Suprapubic skin (tissue), 4 donors: ENCODE measurements at regions not wholly inside any gene's neighbourhood (a gene's known extent, or its start where the extent isn't known, plus 50 kb on each side); places are given as distances from the start of the nearest gene placed in this dataset.
"Not testable (repeated sequence)": the region's sequence is repeated elsewhere in the genome, so short reads cannot be mapped to it uniquely, and the experiment has no call there.

Experiments used
- POLR2A ChIP-seq, 2 donors: fragments of 450-650 bp; IDR thresholded peaks; one replicate each; pipeline ENCODE4 v1.6.1; 2017; ENCODE audit warnings: antibody characterized with exemption in 2 of 2, mild to moderate bottlenecking in 2 of 2, moderate library complexity in 2 of 2
- POLR2AphosphoS5 ChIP-seq, 3 donors: sonication (generic); formaldehyde crosslinking; IDR thresholded peaks; one replicate each; pipeline ENCODE4 v1.6.1; 2017; ENCODE audit warnings: antibody characterized with exemption in 3 of 3
- TF ChIP-seq, protein P1 (sequence below), 2 donors: fragments of 200-600 bp in 1 of 2; fragments of 450-650 bp in 1 of 2; sonication (generic) in 1 of 2; IDR thresholded peaks; one replicate each; pipeline ENCODE4 v1.5.1; 2016 to 2019; ENCODE audit warnings: antibody characterized with exemption in 2 of 2, mild to moderate bottlenecking in 1 of 2, moderate library complexity in 1 of 2

GRCh38 chr6:169098651-169099050 lies 155.0 kb downstream of the THBS2 start:
- TF ChIP-seq POLR2AphosphoS5, POLR2A (IDR thresholded peaks at IDR 0.05): not testable (repeated sequence)
- TF ChIP-seq, protein P1, sequence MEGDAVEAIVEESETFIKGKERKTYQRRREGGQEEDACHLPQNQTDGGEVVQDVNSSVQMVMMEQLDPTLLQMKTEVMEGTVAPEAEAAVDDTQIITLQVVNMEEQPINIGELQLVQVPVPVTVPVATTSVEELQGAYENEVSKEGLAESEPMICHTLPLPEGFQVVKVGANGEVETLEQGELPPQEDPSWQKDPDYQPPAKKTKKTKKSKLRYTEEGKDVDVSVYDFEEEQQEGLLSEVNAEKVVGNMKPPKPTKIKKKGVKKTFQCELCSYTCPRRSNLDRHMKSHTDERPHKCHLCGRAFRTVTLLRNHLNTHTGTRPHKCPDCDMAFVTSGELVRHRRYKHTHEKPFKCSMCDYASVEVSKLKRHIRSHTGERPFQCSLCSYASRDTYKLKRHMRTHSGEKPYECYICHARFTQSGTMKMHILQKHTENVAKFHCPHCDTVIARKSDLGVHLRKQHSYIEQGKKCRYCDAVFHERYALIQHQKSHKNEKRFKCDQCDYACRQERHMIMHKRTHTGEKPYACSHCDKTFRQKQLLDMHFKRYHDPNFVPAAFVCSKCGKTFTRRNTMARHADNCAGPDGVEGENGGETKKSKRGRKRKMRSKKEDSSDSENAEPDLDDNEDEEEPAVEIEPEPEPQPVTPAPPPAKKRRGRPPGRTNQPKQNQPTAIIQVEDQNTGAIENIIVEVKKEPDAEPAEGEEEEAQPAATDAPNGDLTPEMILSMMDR (IDR thresholded peaks at IDR 0.05) = not testable (repeated sequence)
